ENCODE measurements at regions not wholly inside any gene's neighbourhood (a gene's known extent, or its start where the extent isn't known, plus 50 kb on each side); places are given as distances from the start of the nearest gene placed in this dataset.
A peak's percentile ranks its signal among the peaks of the same experiment; 100 is the strongest.
"Not testable (repeated sequence)": the region's sequence is repeated elsewhere in the genome, so short reads cannot be mapped to it uniquely, and the experiment has no call there.

DNA sequence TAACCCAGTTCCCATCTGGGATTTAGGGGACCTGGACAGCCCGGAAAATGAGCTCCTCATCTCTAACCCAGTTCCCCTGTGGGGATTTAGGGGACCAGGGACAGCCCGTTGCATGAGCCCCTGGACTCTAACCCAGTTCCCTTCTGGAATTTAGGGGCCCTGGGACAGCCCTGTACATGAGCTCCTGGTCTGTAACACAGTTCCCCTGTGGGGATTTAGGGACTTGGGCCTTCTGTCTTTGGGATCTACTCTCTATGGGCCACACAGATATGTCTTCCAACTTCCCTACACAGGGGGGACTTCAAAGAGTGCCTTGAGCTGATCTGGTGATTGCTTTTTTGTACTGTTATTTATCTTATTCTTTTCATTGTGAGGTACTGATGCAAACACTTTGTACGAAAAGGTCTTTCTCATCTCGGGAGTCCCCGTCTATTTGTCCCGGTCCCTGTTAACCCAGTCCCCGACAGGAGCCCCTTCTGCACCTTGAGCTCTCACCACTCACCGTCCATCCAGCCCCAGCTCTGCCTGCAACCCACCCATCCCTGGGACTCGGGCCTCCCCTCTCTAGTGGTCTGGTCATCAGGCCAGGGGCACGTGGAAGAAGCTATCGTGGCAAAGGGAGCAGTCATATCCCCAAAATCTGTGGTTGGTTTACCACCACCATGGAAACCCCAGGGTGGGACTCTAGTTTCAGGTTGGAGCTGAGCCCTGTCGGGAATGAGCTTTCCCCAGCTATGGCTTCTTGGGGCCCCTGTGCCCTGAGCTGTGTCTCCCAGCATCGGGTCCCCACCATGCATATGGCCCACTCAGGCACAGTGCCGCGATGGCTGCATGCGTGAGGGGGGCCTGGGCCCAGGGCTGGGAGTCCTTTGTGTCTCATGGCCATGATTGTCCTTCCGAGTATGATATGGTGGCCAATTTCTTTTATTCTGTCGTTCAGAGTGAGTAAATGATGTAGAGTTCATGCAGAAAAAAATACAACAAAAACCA lies 270.4 kb upstream of the PLCXD1 start:
- H3K27ac ChIP-seq (ENCODE audit: low read depth, low read length); H3K27me3 ChIP-seq (ENCODE audit: control insufficient read depth in 5 of 5, insufficient read depth in 4 of 5, low read length in 5 of 5); H3K9me3 ChIP-seq (ENCODE audit: control insufficient read depth in 5 of 5, low read length in 5 of 5); H3K4me1 ChIP-seq (ENCODE audit: control insufficient read depth in 5 of 5, insufficient read depth in 5 of 5, low read length in 5 of 5); H3K4me3 ChIP-seq (ENCODE audit: low read depth in 1 of 5, low read length in 5 of 5); H3K9ac ChIP-seq (ENCODE audit: low read length in 5 of 5); H3K36me3 ChIP-seq (ENCODE audit: control insufficient read depth in 5 of 5, insufficient read depth in 5 of 5, low read length in 5 of 5): not testable (repeated sequence)

- not testable (repeated sequence) for H3K27me3 ChIP-seq (ENCODE audit: control insufficient read depth in 5 of 5, insufficient read depth in 4 of 5, low read length in 5 of 5); H3K9me3 ChIP-seq (ENCODE audit: control insufficient read depth in 5 of 5, low read length in 5 of 5); H3K27ac ChIP-seq (ENCODE audit: low read depth, low read length); H3K4me3 ChIP-seq (ENCODE audit: low read depth in 1 of 5, low read length in 5 of 5); H3K9ac ChIP-seq (ENCODE audit: low read length in 5 of 5); H3K36me3 ChIP-seq (ENCODE audit: control insufficient read depth in 5 of 5, insufficient read depth in 5 of 5, low read length in 5 of 5); H3K4me1 ChIP-seq (ENCODE audit: control insufficient read depth in 5 of 5, insufficient read depth in 5 of 5, low read length in 5 of 5)
Measured at GRCh38 chrX:13821-14443, 267.2 kb upstream of the PLCXD1 start.

DNA sequence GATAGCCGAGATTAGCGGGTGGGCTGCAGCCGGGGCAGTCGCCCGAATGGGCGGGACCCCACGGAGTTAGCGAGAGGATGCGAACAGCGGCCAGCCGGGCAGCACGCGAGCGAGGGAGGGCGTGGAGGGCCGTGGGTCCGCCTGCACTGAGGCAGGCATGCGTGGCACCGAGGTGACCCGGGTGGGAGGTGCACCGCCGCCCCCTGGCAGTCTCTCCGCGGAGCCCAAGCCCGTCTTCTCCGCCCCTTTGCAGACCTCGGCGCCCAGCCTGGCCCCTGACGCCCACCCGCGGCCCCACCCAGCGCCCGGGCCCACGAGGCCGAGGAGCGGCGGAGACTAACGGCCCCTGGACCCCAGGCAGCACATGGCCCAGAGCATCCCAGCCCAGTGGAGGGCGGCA lies 266.7 kb upstream of the PLCXD1 start:
- not testable (repeated sequence) for H3K27me3 ChIP-seq (ENCODE audit: control insufficient read depth in 5 of 5, insufficient read depth in 4 of 5, low read length in 5 of 5); H3K9me3 ChIP-seq (ENCODE audit: control insufficient read depth in 5 of 5, low read length in 5 of 5); H3K4me3 ChIP-seq (ENCODE audit: low read depth in 1 of 5, low read length in 5 of 5); H3K27ac ChIP-seq (ENCODE audit: low read depth, low read length); H3K36me3 ChIP-seq (ENCODE audit: control insufficient read depth in 5 of 5, insufficient read depth in 5 of 5, low read length in 5 of 5); H3K4me1 ChIP-seq (ENCODE audit: control insufficient read depth in 5 of 5, insufficient read depth in 5 of 5, low read length in 5 of 5); H3K9ac ChIP-seq (ENCODE audit: low read length in 5 of 5)

- not testable (repeated sequence) for H3K9me3 ChIP-seq (ENCODE audit: control insufficient read depth in 5 of 5, low read length in 5 of 5); H3K9ac ChIP-seq (ENCODE audit: low read length in 5 of 5); H3K27ac ChIP-seq (ENCODE audit: low read depth, low read length); H3K27me3 ChIP-seq (ENCODE audit: control insufficient read depth in 5 of 5, insufficient read depth in 4 of 5, low read length in 5 of 5); H3K36me3 ChIP-seq (ENCODE audit: control insufficient read depth in 5 of 5, insufficient read depth in 5 of 5, low read length in 5 of 5); H3K4me3 ChIP-seq (ENCODE audit: low read depth in 1 of 5, low read length in 5 of 5); H3K4me1 ChIP-seq (ENCODE audit: control insufficient read depth in 5 of 5, insufficient read depth in 5 of 5, low read length in 5 of 5)
Measured at GRCh38 chrX:18768-19454, 262.3 kb upstream of the PLCXD1 start.

GRCh38 chrX:19455-19827 lies 261.7 kb upstream of the PLCXD1 start:
- not testable (repeated sequence) for H3K9ac ChIP-seq (ENCODE audit: low read length in 5 of 5); H3K36me3 ChIP-seq (ENCODE audit: control insufficient read depth in 5 of 5, insufficient read depth in 5 of 5, low read length in 5 of 5); H3K9me3 ChIP-seq (ENCODE audit: control insufficient read depth in 5 of 5, low read length in 5 of 5); H3K4me3 ChIP-seq (ENCODE audit: low read depth in 1 of 5, low read length in 5 of 5); H3K27me3 ChIP-seq (ENCODE audit: control insufficient read depth in 5 of 5, insufficient read depth in 4 of 5, low read length in 5 of 5); H3K27ac ChIP-seq (ENCODE audit: low read depth, low read length); H3K4me1 ChIP-seq (ENCODE audit: control insufficient read depth in 5 of 5, insufficient read depth in 5 of 5, low read length in 5 of 5)

DNA sequence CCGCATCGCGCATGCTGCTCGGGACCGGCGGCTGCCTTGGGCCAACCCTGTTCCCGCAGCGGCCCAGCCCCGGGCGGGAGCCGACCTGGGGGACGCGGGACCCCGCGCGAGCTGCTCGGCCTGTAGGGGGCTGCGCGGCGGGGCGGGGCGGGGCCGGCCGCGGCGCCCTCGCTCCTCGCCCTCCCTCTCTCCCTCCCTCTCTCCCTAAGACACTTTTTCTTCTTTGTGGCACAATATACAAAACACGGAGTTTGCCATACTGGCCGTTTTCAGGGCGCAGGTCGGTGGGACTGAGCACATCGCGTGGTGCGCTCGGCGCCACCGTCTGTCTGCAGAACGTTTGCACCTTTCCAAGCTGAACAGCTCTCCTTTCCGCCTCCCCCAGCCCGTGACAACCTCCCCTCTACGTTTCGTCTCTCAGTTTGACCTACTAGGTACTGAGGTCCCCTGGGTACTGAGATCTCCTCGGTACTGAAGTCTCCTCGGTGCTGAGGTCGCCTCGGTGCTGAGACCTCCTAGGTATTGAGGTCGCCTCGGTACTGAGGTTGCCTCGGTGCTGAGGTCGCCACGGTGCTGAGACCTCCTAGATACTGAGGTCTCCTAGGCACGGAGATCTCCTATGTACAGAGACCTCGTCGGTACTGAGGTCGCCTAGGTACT lies 261.1 kb upstream of the PLCXD1 start:
- H3K9ac ChIP-seq (ENCODE audit: low read length in 5 of 5), result no peak overlapping the region
- no peaks in the 10 kb centered on the region for H3K36me3 ChIP-seq (ENCODE audit: control insufficient read depth in 5 of 5, insufficient read depth in 5 of 5, low read length in 5 of 5)
- H3K4me1 ChIP-seq (ENCODE audit: control insufficient read depth in 5 of 5, insufficient read depth in 5 of 5, low read length in 5 of 5), result peaks cover 0 to 4% (median 0%) of the 10 kb centered on the region in 5 donors
- peak overlapping the region in 4 of 5 donors; percentile 25 to 57 (median 41) for H3K4me3 ChIP-seq (ENCODE audit: low read depth in 1 of 5, low read length in 5 of 5)
- H3K27me3 ChIP-seq (ENCODE audit: control insufficient read depth in 5 of 5, insufficient read depth in 4 of 5, low read length in 5 of 5), result peaks cover 0 to 3% (median 0%) of the 10 kb centered on the region in 5 donors
- H3K9me3 ChIP-seq (ENCODE audit: control insufficient read depth in 5 of 5, low read length in 5 of 5), result no peaks in the 10 kb centered on the region
- no peak overlapping the region for H3K27ac ChIP-seq (ENCODE audit: low read depth, low read length)

DNA sequence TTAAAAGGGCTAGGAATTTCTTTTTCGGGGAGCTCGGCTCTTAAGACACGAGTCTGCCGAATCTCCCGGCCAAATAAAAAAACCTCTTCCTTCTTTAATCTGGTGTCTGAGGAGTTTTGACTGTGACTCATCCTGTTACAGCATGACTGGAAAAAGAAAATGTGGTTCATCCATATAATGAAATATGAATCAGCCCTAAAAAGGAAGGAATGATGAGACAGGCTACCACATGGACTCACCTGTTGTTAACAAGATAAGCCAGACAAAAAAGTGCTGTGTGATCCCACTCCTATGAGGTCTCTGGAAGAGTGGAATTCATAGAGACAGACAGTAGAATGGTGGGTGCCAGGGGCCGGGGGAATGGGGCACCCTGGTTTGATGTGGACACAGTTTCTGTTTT lies 257.0 kb upstream of the PLCXD1 start:
- not testable (repeated sequence) for H3K36me3 ChIP-seq (ENCODE audit: control insufficient read depth in 5 of 5, insufficient read depth in 5 of 5, low read length in 5 of 5); H3K9ac ChIP-seq (ENCODE audit: low read length in 5 of 5)

More for the DNA sequence above, 257.0 kb upstream of the PLCXD1 start:
- H3K4me1 ChIP-seq (ENCODE audit: control insufficient read depth in 5 of 5, insufficient read depth in 5 of 5, low read length in 5 of 5); H3K27ac ChIP-seq (ENCODE audit: low read depth, low read length); H3K9me3 ChIP-seq (ENCODE audit: control insufficient read depth in 5 of 5, low read length in 5 of 5); H3K4me3 ChIP-seq (ENCODE audit: low read depth in 1 of 5, low read length in 5 of 5); H3K27me3 ChIP-seq (ENCODE audit: control insufficient read depth in 5 of 5, insufficient read depth in 4 of 5, low read length in 5 of 5): not testable (repeated sequence)

Measured in subcutaneous abdominal adipose tissue (tissue), 5 donors.